PC-3 (cell line): ENCODE measurements at regions not wholly inside any gene's neighbourhood (a gene's known extent, or its start where the extent isn't known, plus 50 kb on each side); places are given as distances from the start of the nearest gene placed in this dataset.
"Not testable (repeated sequence)": the region's sequence is repeated elsewhere in the genome, so short reads cannot be mapped to it uniquely, and the experiment has no call there.

ENCODE experiments used
- ATAC-seq: fragments of 200-7000 bp; cut with Tn5 transposase; 2 replicates; pipeline ENCODE4 v1.9.1; 2020; ENCODE audit warnings: mild to moderate bottlenecking, moderate library complexity
- BruUV-seq: library from RNA; stranded (reverse); fragments of 400-500 nt; replicated peaks from 2 replicates; lab custom pipeline; 2021; lab: Mats Ljungman, UMichigan
- CTCF ChIA-PET: fragments of 300-600 bp; sonication (Branson Sonifier 250); formaldehyde crosslinking; loops from one replicate; lab custom pipeline; 2022; ENCODE audit warnings: antibody characterized with exemption; lab: Charles Lee
- POLR2A ChIA-PET: fragments of 300-600 bp; sonication (Branson Sonifier 250); formaldehyde crosslinking; loops from one replicate; lab custom pipeline; 2022; ENCODE audit warnings: antibody characterized with exemption; ENCODE audit not compliant: unreplicated experiment; lab: Charles Lee
- DNase-seq: peaks from one replicate; pipeline ENCODE4 v3.0.0-alpha.2; 2015
- H2AFZ ChIP-seq: fragments of 300-600 bp; sonication (generic); 2 replicates; pipeline ENCODE4 v1.6.0; 2016; ENCODE audit warnings: antibody characterized with exemption, low read length
- H3F3A ChIP-seq: fragments of 300-600 bp; sonication (generic); one replicate; pipeline ENCODE4 v1.6.0; 2017; ENCODE audit warnings: antibody characterized with exemption, low read length, control low read depth, mild to moderate bottlenecking; ENCODE audit not compliant: unreplicated experiment
- H3K27ac ChIP-seq: fragments of 300-600 bp; sonication (generic); 2 replicates; pipeline ENCODE4 v1.5.1; 2016; ENCODE audit warnings: mild to moderate bottlenecking, low read length
- H3K27me3 ChIP-seq: fragments of 300-600 bp; sonication (generic); 2 replicates; pipeline ENCODE4 v1.6.1; 2016; ENCODE audit warnings: low read length, mixed read lengths
- H3K36me3 ChIP-seq: fragments of 300-600 bp; sonication (generic); 2 replicates; pipeline ENCODE4 v1.6.1; 2016; ENCODE audit warnings: low read depth, mixed run types, low read length, mixed read lengths
- H3K4me1 ChIP-seq: fragments of 300-600 bp; sonication (generic); 2 replicates; pipeline ENCODE4 v1.5.1; 2016; ENCODE audit warnings: low read length; ENCODE audit not compliant: insufficient read depth
- H3K4me2 ChIP-seq: fragments of 300-600 bp; sonication (generic); 2 replicates; pipeline ENCODE4 v1.6.0; 2016; ENCODE audit warnings: low read length
- H3K4me3 ChIP-seq: fragments of 300-600 bp; sonication (generic); 2 replicates; pipeline ENCODE4 v1.5.1; 2016; ENCODE audit warnings: mild to moderate bottlenecking, low read length, mixed read lengths
- H3K79me2 ChIP-seq: fragments of 300-600 bp; sonication (generic); 2 replicates; pipeline ENCODE4 v1.6.1; 2017; ENCODE audit warnings: low read length, mixed read lengths
- H3K9ac ChIP-seq: fragments of 300-600 bp; sonication (generic); 2 replicates; pipeline ENCODE4 v1.6.0; 2016; ENCODE audit warnings: mild to moderate bottlenecking, low read length
- H3K9me2 ChIP-seq: fragments of 300-600 bp; sonication (generic); replicated peaks from 2 replicates; pipeline ENCODE4 v1.6.1; 2016; ENCODE audit warnings: mixed run types, low read length, mixed read lengths
- H3K9me3 ChIP-seq: fragments of 300-600 bp; sonication (generic); 2 replicates; pipeline ENCODE4 v1.6.1; 2016; ENCODE audit warnings: low read length, mixed read lengths
- H4K20me1 ChIP-seq: fragments of 300-600 bp; sonication (generic); 2 replicates; pipeline ENCODE4 v1.6.1; 2016; ENCODE audit warnings: low read length, mixed read lengths
- EZH2 ChIP-seq: fragments of 300-600 bp; sonication (generic); IDR thresholded peaks from one replicate; pipeline ENCODE4 v1.6.1; 2017; ENCODE audit warnings: antibody characterized with exemption, mild to moderate bottlenecking, low read length; ENCODE audit not compliant: unreplicated experiment
- EZH2phosphoT487 ChIP-seq: fragments of 300-600 bp; sonication (generic); IDR thresholded peaks from 2 replicates; pipeline ENCODE4 v1.6.1; 2018; ENCODE audit warnings: mild to moderate bottlenecking, antibody characterized with exemption, low read length, borderline replicate concordance
- intact Hi-C: fragments of 100-400 bp; cut with micrococcal nuclease; formaldehyde crosslinking; loops from 2 replicates; pipeline ENCODE4 v1.9.0; 2023
- TF ChIP-seq, protein P1 (sequence below): fragments of 300-600 bp; sonication (generic); conservative IDR thresholded peaks from 2 replicates; pipeline ENCODE4 v1.5.1; 2017; ENCODE audit warnings: antibody characterized with exemption, low read depth, mild to moderate bottlenecking, low read length

- TF ChIP-seq, protein P1, sequence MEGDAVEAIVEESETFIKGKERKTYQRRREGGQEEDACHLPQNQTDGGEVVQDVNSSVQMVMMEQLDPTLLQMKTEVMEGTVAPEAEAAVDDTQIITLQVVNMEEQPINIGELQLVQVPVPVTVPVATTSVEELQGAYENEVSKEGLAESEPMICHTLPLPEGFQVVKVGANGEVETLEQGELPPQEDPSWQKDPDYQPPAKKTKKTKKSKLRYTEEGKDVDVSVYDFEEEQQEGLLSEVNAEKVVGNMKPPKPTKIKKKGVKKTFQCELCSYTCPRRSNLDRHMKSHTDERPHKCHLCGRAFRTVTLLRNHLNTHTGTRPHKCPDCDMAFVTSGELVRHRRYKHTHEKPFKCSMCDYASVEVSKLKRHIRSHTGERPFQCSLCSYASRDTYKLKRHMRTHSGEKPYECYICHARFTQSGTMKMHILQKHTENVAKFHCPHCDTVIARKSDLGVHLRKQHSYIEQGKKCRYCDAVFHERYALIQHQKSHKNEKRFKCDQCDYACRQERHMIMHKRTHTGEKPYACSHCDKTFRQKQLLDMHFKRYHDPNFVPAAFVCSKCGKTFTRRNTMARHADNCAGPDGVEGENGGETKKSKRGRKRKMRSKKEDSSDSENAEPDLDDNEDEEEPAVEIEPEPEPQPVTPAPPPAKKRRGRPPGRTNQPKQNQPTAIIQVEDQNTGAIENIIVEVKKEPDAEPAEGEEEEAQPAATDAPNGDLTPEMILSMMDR = no peak
- no peak for TF ChIP-seq EZH2
- TF ChIP-seq EZH2phosphoT487 = no peak
- Histone ChIP-seq H3K4me3 (no peak overlapping the region), H3K4me1 (no peaks in the 10 kb centered on the region), H3K27me3 (no peaks in the 10 kb centered on the region), H4K20me1 (no peaks in the 10 kb centered on the region), H3K9me2 (no peaks in the 10 kb centered on the region), H3K4me2 (no peak overlapping the region), H2AFZ (no peak overlapping the region), H3K27ac (no peak overlapping the region), H3F3A (no peaks in the 10 kb centered on the region), H3K79me2 (no peaks in the 10 kb centered on the region), H3K9me3 (no peaks in the 10 kb centered on the region), H3K9ac (no peak overlapping the region), H3K36me3 (no peaks in the 10 kb centered on the region)
- BruUV-seq = no TSS peak
- ChIA-PET CTCF (no interaction called here), POLR2A (no interaction called here)
- DNase-seq (peak; percentile 20), ATAC-seq (peak; percentile 75)
- intact Hi-C loops = no loop called here
These were observed 375.6 kb upstream of the CCDC54 start for GRCh38 chr3:107001635-107002034.

DNA sequence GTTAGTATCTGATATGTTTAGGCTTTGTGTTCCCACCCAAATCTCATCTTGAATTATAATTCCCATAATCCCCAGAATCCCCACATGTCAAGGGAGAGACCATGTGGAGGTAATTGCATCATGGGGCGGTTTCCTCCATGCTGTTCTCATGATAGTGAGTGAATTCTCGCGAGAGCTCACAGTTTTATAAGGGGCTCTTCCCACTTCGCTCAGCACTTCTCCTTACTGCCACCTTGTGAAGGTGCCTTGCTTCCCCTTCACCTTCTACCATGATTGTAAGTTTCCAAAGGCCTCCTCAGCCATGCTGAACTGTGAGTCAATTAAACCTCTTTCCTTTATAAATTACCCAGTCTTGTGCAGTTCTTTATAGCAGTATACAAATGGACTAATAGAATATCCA lies 371.9 kb upstream of the CCDC54 start:
- CTCF ChIA-PET = not testable (repeated sequence)

DNA sequence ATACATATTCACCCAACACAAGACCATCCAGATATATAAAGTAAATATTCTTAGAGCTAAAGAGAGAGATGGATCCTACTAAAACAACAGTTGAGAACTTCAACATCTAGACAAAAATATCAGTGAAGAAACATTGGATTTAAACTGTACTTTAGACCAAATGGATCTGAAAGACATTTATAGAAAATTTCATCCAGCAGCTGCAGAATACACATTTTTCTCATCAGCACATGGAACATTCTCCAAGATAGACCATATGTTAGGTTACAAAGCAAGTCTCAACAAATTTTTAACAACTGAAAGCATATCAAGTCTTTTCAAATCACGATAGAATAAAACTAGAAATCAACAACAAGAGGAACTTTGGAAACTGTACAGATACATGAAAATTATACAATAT lies 369.0 kb upstream of the CCDC54 start:
- ChIA-PET POLR2A (no interaction called here), CTCF (no interaction called here)
- Histone ChIP-seq H3K36me3 (no peaks in the 10 kb centered on the region), H3K9ac (no peak overlapping the region), H3F3A (no peaks in the 10 kb centered on the region), H3K27me3 (no peaks in the 10 kb centered on the region), H3K9me2 (no peaks in the 10 kb centered on the region), H3K9me3 (no peaks in the 10 kb centered on the region), H3K4me3 (no peak overlapping the region), H3K79me2 (no peaks in the 10 kb centered on the region), H4K20me1 (no peaks in the 10 kb centered on the region), H2AFZ (no peak overlapping the region), H3K4me2 (no peak overlapping the region), H3K27ac (no peak overlapping the region), H3K4me1 (no peaks in the 10 kb centered on the region)
- no peak for ATAC-seq
- no peak for DNase-seq
- TF ChIP-seq EZH2 (no peak), EZH2phosphoT487 (no peak)
- TF ChIP-seq, protein P1 = no peak
- intact Hi-C loops = no loop called here
- no TSS peak for BruUV-seq

More for the DNA sequence above, 371.9 kb upstream of the CCDC54 start:
- H3F3A ChIP-seq, H3K27me3 ChIP-seq, H4K20me1 ChIP-seq, H3K79me2 ChIP-seq, H3K9me2 ChIP-seq, H3K4me3 ChIP-seq, DNase-seq, intact Hi-C loops, H3K9ac ChIP-seq, H2AFZ ChIP-seq, H3K9me3 ChIP-seq, H3K4me2 ChIP-seq, H3K4me1 ChIP-seq, POLR2A ChIA-PET, BruUV-seq, H3K36me3 ChIP-seq, ATAC-seq, H3K27ac ChIP-seq: not testable (repeated sequence)
- TF ChIP-seq, protein P1 = 0 out of 2 replicates have a peak, but pooled peaks have one; percentile 16
